ENCODE measurements at regions not wholly inside any gene's neighbourhood (a gene's known extent, or its start where the extent isn't known, plus 50 kb on each side); places are given as distances from the start of the nearest gene placed in this dataset.

DNA sequence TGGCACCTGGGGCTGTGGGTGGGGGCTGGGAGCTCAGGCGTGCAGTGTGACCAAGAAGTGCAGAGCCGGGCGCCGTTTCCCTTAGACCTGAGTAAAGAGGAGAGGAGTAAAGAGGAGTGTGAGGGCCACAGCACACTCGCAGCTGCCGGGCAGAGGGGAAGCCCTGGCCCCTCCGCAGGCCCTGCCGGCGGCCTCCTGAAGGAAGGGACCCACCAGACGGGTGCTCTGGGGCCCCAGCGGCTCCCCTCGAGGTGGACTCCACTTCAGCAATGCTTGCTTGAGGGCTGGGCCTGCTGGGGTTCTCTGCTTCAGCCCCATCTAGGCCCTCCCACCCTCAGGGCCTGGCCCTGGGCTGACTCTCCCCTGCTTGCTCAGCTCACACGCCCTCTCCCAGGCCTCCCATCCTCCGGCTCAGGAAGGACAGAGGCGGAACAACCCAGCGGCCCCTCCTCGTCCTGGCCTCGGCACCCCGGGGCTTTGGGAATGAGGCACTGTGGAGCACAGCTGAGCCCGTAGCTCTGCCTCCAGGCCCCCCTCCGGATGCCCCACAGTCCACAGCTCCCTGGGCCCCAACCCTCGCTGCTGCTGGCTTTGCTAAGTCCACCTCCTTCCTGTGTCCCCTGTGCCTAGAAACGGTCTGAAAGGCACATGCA is 1198.7 kb downstream of the BRD1 start:
- Histone ChIP-seq H3K4me3 (no peak overlapping the region), H3K36me3 (ENCODE audit: insufficient read depth in 1 of 2, low read depth in 1 of 2) (no peaks in the 10 kb centered on the region), H3K27ac (no peak overlapping the region), H3K9me3 (no peaks in the 10 kb centered on the region), H3K4me1 (no peaks in the 10 kb centered on the region), H3K27me3 (ENCODE audit: insufficient read depth in 3 of 3, low read length in 2 of 3) (peaks cover 0 to 6% (median 3%) of the 10 kb centered on the region in 3 donors)
- intact Hi-C loops (cut with DNase I) = no loop called here
- TF ChIP-seq, protein P1, sequence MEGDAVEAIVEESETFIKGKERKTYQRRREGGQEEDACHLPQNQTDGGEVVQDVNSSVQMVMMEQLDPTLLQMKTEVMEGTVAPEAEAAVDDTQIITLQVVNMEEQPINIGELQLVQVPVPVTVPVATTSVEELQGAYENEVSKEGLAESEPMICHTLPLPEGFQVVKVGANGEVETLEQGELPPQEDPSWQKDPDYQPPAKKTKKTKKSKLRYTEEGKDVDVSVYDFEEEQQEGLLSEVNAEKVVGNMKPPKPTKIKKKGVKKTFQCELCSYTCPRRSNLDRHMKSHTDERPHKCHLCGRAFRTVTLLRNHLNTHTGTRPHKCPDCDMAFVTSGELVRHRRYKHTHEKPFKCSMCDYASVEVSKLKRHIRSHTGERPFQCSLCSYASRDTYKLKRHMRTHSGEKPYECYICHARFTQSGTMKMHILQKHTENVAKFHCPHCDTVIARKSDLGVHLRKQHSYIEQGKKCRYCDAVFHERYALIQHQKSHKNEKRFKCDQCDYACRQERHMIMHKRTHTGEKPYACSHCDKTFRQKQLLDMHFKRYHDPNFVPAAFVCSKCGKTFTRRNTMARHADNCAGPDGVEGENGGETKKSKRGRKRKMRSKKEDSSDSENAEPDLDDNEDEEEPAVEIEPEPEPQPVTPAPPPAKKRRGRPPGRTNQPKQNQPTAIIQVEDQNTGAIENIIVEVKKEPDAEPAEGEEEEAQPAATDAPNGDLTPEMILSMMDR (IDR thresholded peaks at IDR 0.05) = no peak
- no peak for ATAC-seq
- WGBS, 3 donors = 61 to 66% (median 62%) methylated on average over 19 to 23 of the region's 23 CpGs
- DNase-seq = no peak

DNA sequence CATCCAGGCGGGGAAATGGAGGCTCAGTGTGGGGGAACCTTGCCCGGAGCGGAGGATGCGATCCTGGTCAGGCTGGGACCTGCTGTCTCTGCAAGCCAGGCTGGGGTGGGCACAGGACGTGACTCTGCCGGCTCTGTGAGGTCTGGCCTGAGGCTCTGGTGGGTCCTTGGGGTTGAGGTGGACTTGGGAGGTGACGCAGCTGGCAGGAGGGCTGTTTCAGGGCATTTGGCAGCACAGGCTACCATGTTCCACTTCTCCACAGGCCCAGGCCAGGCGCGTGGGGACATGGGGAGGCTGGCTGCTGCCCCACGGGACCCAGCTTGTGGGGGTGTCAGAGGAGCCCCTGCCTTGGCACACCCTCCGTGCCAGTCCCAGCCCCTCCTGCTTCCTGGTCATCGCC is 1199.7 kb downstream of the BRD1 start:
- peaks cover 0 to 5% (median 3%) of the 10 kb centered on the region in 3 donors for H3K27me3 ChIP-seq (ENCODE audit: insufficient read depth in 3 of 3, low read length in 2 of 3)
- no peaks in the 10 kb centered on the region for H3K4me1 ChIP-seq
- TF ChIP-seq, protein P1 (IDR thresholded peaks at IDR 0.05) = no peak
- intact Hi-C loops (cut with DNase I) = no loop called here
- H3K9me3 ChIP-seq = no peaks in the 10 kb centered on the region
- WGBS, 3 donors = 84 to 91% (median 90%) methylated on average over 9 to 12 of the region's 12 CpGs
- no peak overlapping the region for H3K27ac ChIP-seq
- no peak overlapping the region for H3K4me3 ChIP-seq
- DNase-seq (no peak), ATAC-seq (no peak)
- H3K36me3 ChIP-seq (ENCODE audit: insufficient read depth in 1 of 2, low read depth in 1 of 2) = no peaks in the 10 kb centered on the region

DNA sequence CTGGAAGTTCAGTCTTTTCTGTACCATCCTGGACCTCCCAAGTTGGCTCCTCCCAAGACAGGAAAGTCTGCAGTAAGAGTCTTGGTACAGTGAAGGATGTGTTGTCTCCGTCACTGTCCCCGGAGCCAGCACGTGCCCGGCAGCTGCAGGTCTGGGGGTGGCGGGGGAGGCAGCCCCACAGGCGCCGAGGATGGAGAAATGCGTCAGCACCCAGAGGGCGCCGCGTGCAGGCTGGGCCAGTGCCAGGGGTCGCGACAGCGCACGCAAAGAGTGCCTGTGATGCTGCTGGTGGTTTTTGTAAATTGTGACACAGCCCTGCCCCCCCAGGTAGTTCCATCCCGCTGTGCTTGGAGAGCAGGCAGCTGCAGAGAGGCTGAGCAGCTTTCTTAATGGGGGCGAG is 1200.5 kb downstream of the BRD1 start:
- ATAC-seq = no peak
- Histone ChIP-seq H3K4me3 (no peak overlapping the region), H3K36me3 (ENCODE audit: insufficient read depth in 1 of 2, low read depth in 1 of 2) (no peaks in the 10 kb centered on the region), H3K27ac (no peak overlapping the region), H3K4me1 (no peaks in the 10 kb centered on the region), H3K9me3 (no peaks in the 10 kb centered on the region), H3K27me3 (ENCODE audit: insufficient read depth in 3 of 3, low read length in 2 of 3) (peaks cover 0 to 3% (median 0%) of the 10 kb centered on the region in 3 donors)
- 15 to 28% (median 16%) methylated on average over 17 of the region's 17 CpGs for WGBS, 3 donors
- no peak for DNase-seq
- TF ChIP-seq, protein P1 (IDR thresholded peaks at IDR 0.05) = no peak
- intact Hi-C loops (cut with DNase I) = no loop called here

DNA sequence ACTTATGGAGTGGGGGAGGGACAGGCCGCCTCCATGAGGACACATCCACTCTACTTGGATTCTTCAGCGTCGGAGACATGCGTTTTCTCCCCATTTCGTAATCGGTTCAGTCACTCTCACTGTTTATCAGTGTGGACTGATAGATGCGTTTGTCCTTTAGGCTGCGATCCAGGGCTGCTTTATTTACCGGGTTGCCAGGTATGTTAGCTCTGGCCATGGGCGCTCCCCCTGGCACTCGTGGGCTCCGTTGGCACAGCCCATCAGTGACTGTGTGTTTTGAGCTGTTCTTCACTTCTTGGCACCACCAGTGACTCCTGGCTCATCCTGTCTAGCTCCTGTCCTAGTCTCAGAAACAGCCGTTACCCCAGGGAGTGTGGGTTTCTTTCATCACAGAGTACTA is 1203.3 kb downstream of the BRD1 start:
- intact Hi-C loops (cut with DNase I) = no loop called here
- TF ChIP-seq, protein P1 (IDR thresholded peaks at IDR 0.05) = no peak
- H3K36me3 ChIP-seq (ENCODE audit: insufficient read depth in 1 of 2, low read depth in 1 of 2) = no peaks in the 10 kb centered on the region
- no peak overlapping the region for H3K4me3 ChIP-seq
- H3K9me3 ChIP-seq = no peaks in the 10 kb centered on the region
- 79 to 85% (median 84%) methylated on average over 13 of the region's 13 CpGs for WGBS, 3 donors
- no peak overlapping the region for H3K27ac ChIP-seq
- no peaks in the 10 kb centered on the region for H3K4me1 ChIP-seq
- H3K27me3 ChIP-seq (ENCODE audit: insufficient read depth in 3 of 3, low read length in 2 of 3) = no peaks in the 10 kb centered on the region
- DNase-seq = no peak
- ATAC-seq = no peak

Measured in psoas muscle (tissue), 7 donors.